HCT116 (cell line): ENCODE measurements at regions not wholly inside any gene's neighbourhood (a gene's known extent, or its start where the extent isn't known, plus 50 kb on each side); places are given as distances from the start of the nearest gene placed in this dataset.

Experiments
- ATAC-seq: fragments of 200-7000 bp; cut with Tn5 transposase; 2 replicates; pipeline ENCODE4 v1.9.1; 2020; ENCODE audit warnings: mild to moderate bottlenecking, moderate library complexity
- BruUV-seq: library from RNA; stranded (reverse); fragments of 400-500 nt; replicated peaks from 2 replicates; lab custom pipeline; 2021; lab: Mats Ljungman, UMichigan
- CTCF ChIA-PET: fragments of 300-600 bp; sonication (Branson Sonifier 250); formaldehyde crosslinking; loops from one replicate; lab custom pipeline; 2021; ENCODE audit warnings: antibody characterized with exemption; lab: Charles Lee
- POLR2A ChIA-PET: fragments of 300-600, 350-600 bp; sonication (Branson Sonifier 250); formaldehyde crosslinking; loops from one replicate; lab custom pipeline; 2021; ENCODE audit warnings: antibody characterized with exemption; lab: Charles Lee
- RAD21 ChIA-PET, 2 experiments: fragments of 300-600 bp; sonication (Branson Sonifier 250); formaldehyde crosslinking; loops; one replicate each; lab custom pipeline; 2023; ENCODE audit warnings: low total read pairs in 2 of 2; ENCODE audit not compliant: uncharacterized antibody in 2 of 2, unreplicated experiment in 2 of 2, low non-redundant PET in 1 of 2; lab: Charles Lee
- DNase-seq: peaks from one replicate; pipeline ENCODE4 v3.0.0-alpha.2; 2010; ENCODE audit warnings: low read depth, low spot score
- H2AFZ ChIP-seq: fragments of 200-600 bp; shearing (Covaris generic), sonication (generic); 2 replicates; pipeline ENCODE4 v1.6.1; 2017; ENCODE audit warnings: low read depth, mixed run types, mixed read lengths, antibody characterized with exemption, low read length; ENCODE audit not compliant: poor library complexity, severe bottlenecking
- H3K27ac ChIP-seq: 2 replicates; pipeline ENCODE4 v1.5.1; 2012; ENCODE audit warnings: low read depth, low read length
- H3K27me3 ChIP-seq: fragments of 200-600 bp; sonication (generic); 2 replicates; pipeline ENCODE4 v1.6.1; 2016; ENCODE audit warnings: mixed run types, low read length, mixed read lengths; ENCODE audit not compliant: insufficient read depth
- H3K36me3 ChIP-seq, 2 experiments: fragments of 200-500 bp in 1 of 2; fragments of 200-600 bp in 1 of 2; sonication (Bioruptor generic) in 1 of 2; sonication (generic) in 1 of 2; 2 replicates each; pipeline versions ENCODE4 v1.5.1 to v1.6.1; 2014 to 2016; ENCODE audit warnings: low read length in 2 of 2, inconsistent platforms in 1 of 2, mixed read lengths in 1 of 2, mixed run types in 1 of 2; ENCODE audit not compliant: insufficient read depth in 2 of 2, control insufficient read depth in 1 of 2
- H3K4me1 ChIP-seq, 2 experiments: fragments of 200-600 bp in 1 of 2; sonication (generic) in 1 of 2; 2 replicates each; pipeline versions ENCODE4 v1.5.1 to v1.6.1; 2012 to 2017; ENCODE audit warnings: low read length in 2 of 2, inconsistent platforms in 1 of 2, mild to moderate bottlenecking in 1 of 2, mixed read lengths in 1 of 2, mixed run types in 1 of 2, moderate library complexity in 1 of 2; ENCODE audit not compliant: insufficient read depth in 2 of 2, control insufficient read depth in 1 of 2
- H3K4me2 ChIP-seq: fragments of 200-600 bp; sonication (generic); 2 replicates; pipeline ENCODE4 v1.6.1; 2017; ENCODE audit warnings: mixed run types, low read length, mixed read lengths
- H3K4me3 ChIP-seq, 2 experiments: fragments of 200-600 bp in 1 of 2; sonication (generic) in 1 of 2; replicated peaks in 1 of 2; 2 replicates each; pipeline ENCODE4 v1.5.1; 2011 to 2016; ENCODE audit warnings: low read length in 2 of 2, control low read depth in 1 of 2, low read depth in 1 of 2, mild to moderate bottlenecking in 1 of 2, mixed read lengths in 1 of 2, mixed run types in 1 of 2
- H3K79me2 ChIP-seq: fragments of 200-600 bp; sonication (generic); 2 replicates; pipeline ENCODE4 v1.6.1; 2017; ENCODE audit warnings: mild to moderate bottlenecking, mixed run types, low read length, moderate library complexity, mixed read lengths; ENCODE audit not compliant: insufficient read depth
- H3K9ac ChIP-seq: fragments of 200-600 bp; sonication (generic); 2 replicates; pipeline ENCODE4 v1.6.1; 2016; ENCODE audit warnings: low read length, mixed read lengths
- H3K9me2 ChIP-seq: fragments of 200-600 bp; sonication (generic), shearing (Covaris generic); 2 replicates; pipeline ENCODE4 v1.6.1; 2017; ENCODE audit warnings: mixed run types, mild to moderate bottlenecking, moderate library complexity; ENCODE audit not compliant: insufficient read depth
- H3K9me3 ChIP-seq, 2 experiments: fragments of 200-500 bp in 1 of 2; fragments of 200-600 bp in 1 of 2; sonication (Bioruptor generic) in 1 of 2; sonication (generic) in 1 of 2; 2 replicates each; pipeline ENCODE4 v1.6.1; 2014 to 2017; ENCODE audit warnings: low read length in 2 of 2, mixed read lengths in 2 of 2, inconsistent platforms in 1 of 2, low read depth in 1 of 2, mild to moderate bottlenecking in 1 of 2, mixed run types in 1 of 2, moderate library complexity in 1 of 2; ENCODE audit not compliant: control insufficient read depth in 1 of 2, insufficient read depth in 1 of 2
- H4K20me1 ChIP-seq: fragments of 200-600 bp; sonication (generic), shearing (Covaris generic); 2 replicates; pipeline ENCODE4 v1.6.1; 2017; ENCODE audit warnings: mixed run types, mild to moderate bottlenecking, moderate library complexity; ENCODE audit not compliant: insufficient read depth
- CEBPB ChIP-seq: IDR thresholded peaks from 2 replicates; pipeline ENCODE4 v1.6.1; 2012; ENCODE audit warnings: low read depth
- POLR2A ChIP-seq: IDR thresholded peaks from 2 replicates; pipeline ENCODE4 v1.7.0; 2011; ENCODE audit warnings: borderline replicate concordance; ENCODE audit not compliant: insufficient read depth, insufficient read length; ENCODE audit errors: extremely low read depth
- RAD21 ChIP-seq: IDR thresholded peaks from 2 replicates; pipeline ENCODE4 v1.6.1; 2012; ENCODE audit warnings: low read depth, mild to moderate bottlenecking
- REST ChIP-seq: IDR thresholded peaks from 2 replicates; pipeline ENCODE4 v1.6.1; 2012; ENCODE audit warnings: low read depth
- SP1 ChIP-seq: IDR thresholded peaks from 2 replicates; pipeline ENCODE4 v1.6.1; 2012; ENCODE audit warnings: low read depth
- SRF ChIP-seq: IDR thresholded peaks from 2 replicates; pipeline ENCODE4 v1.6.1; 2012; ENCODE audit warnings: low read depth
- TCF7L2 ChIP-seq: IDR thresholded peaks from 2 replicates; pipeline ENCODE4 v1.7.0; 2011; ENCODE audit warnings: borderline replicate concordance, inconsistent platforms; ENCODE audit not compliant: insufficient read depth, insufficient read length; ENCODE audit errors: extremely low read depth
- ZNF274 ChIP-seq: fragments of 200-500 bp; sonication (Bioruptor generic); IDR thresholded peaks from 2 replicates; pipeline ENCODE4 v1.6.1; 2014; ENCODE audit warnings: mild to moderate bottlenecking, low read depth, low read length, inconsistent platforms
- intact Hi-C: fragments of 100-400 bp; cut with micrococcal nuclease; formaldehyde crosslinking; loops from 2 replicates; pipeline ENCODE4 v1.10.0; 2022

GRCh38 chr2:221203856-221204255 is 368.2 kb downstream of the EPHA4 start (continued):
- no peak for TF ChIP-seq TCF7L2
- TF ChIP-seq ZNF274: no peak
- no peak for TF ChIP-seq CEBPB
- no peak for TF ChIP-seq POLR2A
- TF ChIP-seq SRF: no peak

DNA sequence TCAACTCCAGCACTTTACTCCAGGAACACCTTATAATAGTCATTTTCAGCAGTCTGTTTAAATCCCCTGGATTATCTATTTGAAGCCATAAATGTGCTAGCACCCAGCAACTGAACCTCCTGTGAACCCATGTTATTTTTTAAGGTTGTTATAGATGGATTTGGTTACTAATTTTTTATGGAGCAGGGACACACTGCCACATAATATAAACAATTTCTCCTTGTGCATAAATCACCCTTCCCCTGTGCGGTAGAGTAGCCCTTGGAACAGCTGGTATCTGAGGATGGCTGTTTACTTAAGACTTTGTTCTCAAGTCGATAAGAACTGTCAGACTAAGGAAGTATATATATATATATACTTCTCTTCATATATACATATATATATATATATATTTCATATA is 367.4 kb downstream of the EPHA4 start:
- no peaks in the 10 kb centered on the region for H3K9me3 ChIP-seq
- H3K27me3 ChIP-seq: peaks cover 16% of the 10 kb centered on the region
- POLR2A ChIA-PET: no interaction called here
- H2AFZ ChIP-seq: no peak overlapping the region
- H3K4me1 ChIP-seq: no peaks in the 10 kb centered on the region
- no peak for ATAC-seq
- RAD21 ChIA-PET: no interaction called here
- no peaks in the 10 kb centered on the region for H3K9me2 ChIP-seq
- H3K79me2 ChIP-seq: no peaks in the 10 kb centered on the region
- H3K27ac ChIP-seq: no peak overlapping the region
- H3K4me3 ChIP-seq: no peak overlapping the region
- no TSS peak for BruUV-seq
- intact Hi-C loops: no loop called here
- H3K36me3 ChIP-seq: no peaks in the 10 kb centered on the region
- no peak overlapping the region for H3K9ac ChIP-seq
- H3K4me2 ChIP-seq: no peak overlapping the region
- DNase-seq: no peak
- TF ChIP-seq REST: no peak
- TF ChIP-seq RAD21: no peak
- no peak for TF ChIP-seq SP1
- CTCF ChIA-PET: no interaction called here
- H4K20me1 ChIP-seq: no peaks in the 10 kb centered on the region
